Stomach (tissue), 4 donors: ENCODE measurements at regions not wholly inside any gene's neighbourhood (a gene's known extent, or its start where the extent isn't known, plus 50 kb on each side); places are given as distances from the start of the nearest gene placed in this dataset.

Experiments used
- EP300 ChIP-seq: sonication (generic); formaldehyde crosslinking; IDR thresholded peaks from one replicate; pipeline ENCODE4 v1.6.1; 2017; ENCODE audit warnings: antibody characterized with exemption
- POLR2A ChIP-seq, 4 donors: fragments of 450-650 bp; IDR thresholded peaks; one replicate each; pipeline ENCODE4 v1.6.1; 2016; ENCODE audit warnings: antibody characterized with exemption in 4 of 4, control low read depth in 2 of 4, mild to moderate bottlenecking in 1 of 4, moderate library complexity in 1 of 4
- POLR2AphosphoS5 ChIP-seq, 3 donors: sonication (generic); formaldehyde crosslinking; IDR thresholded peaks; one replicate each; pipeline ENCODE4 v1.6.1; 2016; ENCODE audit warnings: antibody characterized with exemption in 3 of 3
- TF ChIP-seq, protein P1 (sequence below), 7 experiments: fragments of 450-650 bp in 4 of 7; fragments of 200-600 bp in 3 of 7; sonication (generic) in 3 of 7; IDR thresholded peaks; one replicate each; pipeline ENCODE4 v1.5.1; 2016 to 2019; ENCODE audit warnings: antibody characterized with exemption in 7 of 7, control low read depth in 2 of 7, mild to moderate bottlenecking in 1 of 7

DNA sequence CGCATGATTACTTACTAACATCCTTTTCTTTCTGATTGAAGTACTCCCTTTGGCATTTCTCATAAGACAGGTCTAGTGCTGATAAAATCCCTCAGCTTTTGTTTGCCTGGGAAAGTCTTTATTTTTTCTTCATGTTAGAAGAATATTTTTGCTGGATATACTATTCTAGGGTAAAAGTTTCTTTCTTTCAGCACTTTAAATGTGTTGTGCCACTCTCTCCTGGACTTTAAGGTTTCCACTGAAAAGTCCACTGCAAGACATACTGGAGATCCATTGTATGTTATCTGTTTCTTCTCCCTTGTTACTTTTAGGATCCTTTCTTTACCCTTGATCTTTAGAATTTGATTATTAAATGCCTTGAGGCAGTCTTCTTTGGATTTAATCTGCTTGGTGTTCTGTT is 796.7 kb downstream of the UQCRFS1 start:
- TF ChIP-seq, protein P1, sequence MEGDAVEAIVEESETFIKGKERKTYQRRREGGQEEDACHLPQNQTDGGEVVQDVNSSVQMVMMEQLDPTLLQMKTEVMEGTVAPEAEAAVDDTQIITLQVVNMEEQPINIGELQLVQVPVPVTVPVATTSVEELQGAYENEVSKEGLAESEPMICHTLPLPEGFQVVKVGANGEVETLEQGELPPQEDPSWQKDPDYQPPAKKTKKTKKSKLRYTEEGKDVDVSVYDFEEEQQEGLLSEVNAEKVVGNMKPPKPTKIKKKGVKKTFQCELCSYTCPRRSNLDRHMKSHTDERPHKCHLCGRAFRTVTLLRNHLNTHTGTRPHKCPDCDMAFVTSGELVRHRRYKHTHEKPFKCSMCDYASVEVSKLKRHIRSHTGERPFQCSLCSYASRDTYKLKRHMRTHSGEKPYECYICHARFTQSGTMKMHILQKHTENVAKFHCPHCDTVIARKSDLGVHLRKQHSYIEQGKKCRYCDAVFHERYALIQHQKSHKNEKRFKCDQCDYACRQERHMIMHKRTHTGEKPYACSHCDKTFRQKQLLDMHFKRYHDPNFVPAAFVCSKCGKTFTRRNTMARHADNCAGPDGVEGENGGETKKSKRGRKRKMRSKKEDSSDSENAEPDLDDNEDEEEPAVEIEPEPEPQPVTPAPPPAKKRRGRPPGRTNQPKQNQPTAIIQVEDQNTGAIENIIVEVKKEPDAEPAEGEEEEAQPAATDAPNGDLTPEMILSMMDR (IDR thresholded peaks at IDR 0.05): no peak
- no peak for TF ChIP-seq POLR2A (IDR thresholded peaks at IDR 0.05)
- no peak for TF ChIP-seq EP300
- no peak for TF ChIP-seq POLR2AphosphoS5 (IDR thresholded peaks at IDR 0.05)
